GM04504 (cell line): ENCODE measurements at regions not wholly inside any gene's neighbourhood (a gene's known extent, or its start where the extent isn't known, plus 50 kb on each side); places are given as distances from the start of the nearest gene placed in this dataset.
A peak's percentile ranks its signal among the peaks of the same experiment; 100 is the strongest.

Source experiments
- DNase-seq: peaks from one replicate; pipeline ENCODE4 v3.0.0-alpha.2; 2012; ENCODE audit warnings: low read depth

- DNase-seq, result no peak
Measured at GRCh38 chr13:39244561-39245230, 206.4 kb downstream of the NHLRC3 start.

GRCh38 chr13:39245688-39246087, 207.4 kb downstream of the NHLRC3 start:
- no peak for DNase-seq

- no peak for DNase-seq
Measured at GRCh38 chr13:39249982-39250381, 211.7 kb downstream of the NHLRC3 start.

- no peak for DNase-seq
Measured at GRCh38 chr13:39250440-39250839, 212.2 kb downstream of the NHLRC3 start.

- DNase-seq, result no peak
Measured at GRCh38 chr13:39251340-39251739, 213.1 kb downstream of the NHLRC3 start.

GRCh38 chr13:39253774-39254173, 215.5 kb downstream of the NHLRC3 start:
- no peak for DNase-seq

- DNase-seq, result no peak
Measured at GRCh38 chr13:39254601-39255000, 216.3 kb downstream of the NHLRC3 start.

GRCh38 chr13:39257642-39258041, 219.4 kb downstream of the NHLRC3 start:
- DNase-seq, result no peak

- no peak for DNase-seq
Measured at GRCh38 chr13:39259371-39260140, 221.3 kb downstream of the NHLRC3 start.

- DNase-seq, result peak; percentile 11
Measured at GRCh38 chr13:39263033-39263432, 224.8 kb downstream of the NHLRC3 start.

- no peak for DNase-seq
Measured at GRCh38 chr13:39263531-39263930, 225.3 kb downstream of the NHLRC3 start.

- DNase-seq, result no peak
Measured at GRCh38 chr13:39266426-39266825, 228.2 kb downstream of the NHLRC3 start.

- no peak for DNase-seq
Measured at GRCh38 chr13:39268398-39268797, 230.1 kb downstream of the NHLRC3 start.

GRCh38 chr13:39269004-39269403, 230.7 kb downstream of the NHLRC3 start:
- no peak for DNase-seq

- no peak for DNase-seq
Measured at GRCh38 chr13:39269411-39269810, 231.2 kb downstream of the NHLRC3 start.

- no peak for DNase-seq
Measured at GRCh38 chr13:39272994-39273393, 234.7 kb downstream of the NHLRC3 start.

GRCh38 chr13:39273953-39274738, 235.9 kb downstream of the NHLRC3 start:
- no peak for DNase-seq

- no peak for DNase-seq
Measured at GRCh38 chr13:39274739-39275325, 236.6 kb downstream of the NHLRC3 start.

- no peak for DNase-seq
Measured at GRCh38 chr13:39279077-39279476, 240.8 kb downstream of the NHLRC3 start.

GRCh38 chr13:39281539-39282150, 243.4 kb downstream of the NHLRC3 start:
- no peak for DNase-seq

- no peak for DNase-seq
Measured at GRCh38 chr13:39282400-39282972, 244.2 kb downstream of the NHLRC3 start.

GRCh38 chr13:39283072-39283471, 244.8 kb downstream of the NHLRC3 start:
- no peak for DNase-seq
